Sigmoid colon (tissue), 6 donors: ENCODE measurements at regions not wholly inside any gene's neighbourhood (a gene's known extent, or its start where the extent isn't known, plus 50 kb on each side); places are given as distances from the start of the nearest gene placed in this dataset.

Experiments
- DNase-seq: peaks from one replicate; pipeline ENCODE4 v3.0.0-alpha.2; 2019
- H3K27ac ChIP-seq, 4 donors: fragments of 200-600 bp; sonication (generic); one replicate each; pipeline ENCODE4 v1.5.1; 2016 to 2019; ENCODE audit warnings: mild to moderate bottlenecking in 1 of 4
- H3K27me3 ChIP-seq, 3 donors: fragments of 200-600 bp; sonication (generic); one replicate each; pipeline ENCODE4 v1.5.1; 2019; ENCODE audit warnings: mild to moderate bottlenecking in 1 of 3
- H3K36me3 ChIP-seq, 4 donors: fragments of 200-600 bp; sonication (generic); one replicate each; pipeline ENCODE4 v1.5.1; 2016 to 2019
- H3K4me1 ChIP-seq, 4 donors: fragments of 200-600 bp; sonication (generic); one replicate each; pipeline ENCODE4 v1.5.1; 2017 to 2019
- H3K4me3 ChIP-seq, 4 donors: fragments of 200-600 bp; sonication (generic); one replicate each; pipeline ENCODE4 v1.5.1; 2017 to 2019; ENCODE audit warnings: mild to moderate bottlenecking in 2 of 4, moderate library complexity in 1 of 4
- H3K9me3 ChIP-seq, 4 donors: fragments of 200-600 bp in 3 of 4; sonication (generic) in 3 of 4; one replicate each; pipeline versions ENCODE4 v1.5.1 to v1.6.1; 2013 to 2019
- EP300 ChIP-seq, 4 donors: sonication (generic); formaldehyde crosslinking; IDR thresholded peaks; one replicate each; pipeline ENCODE4 v1.6.1; 2017; ENCODE audit warnings: antibody characterized with exemption in 4 of 4
- POLR2A ChIP-seq, 2 donors: fragments of 450-650 bp; IDR thresholded peaks; one replicate each; pipeline ENCODE4 v1.6.1; 2016; ENCODE audit warnings: antibody characterized with exemption in 2 of 2, mild to moderate bottlenecking in 2 of 2, moderate library complexity in 2 of 2
- POLR2AphosphoS5 ChIP-seq, 4 donors: sonication (generic); formaldehyde crosslinking; IDR thresholded peaks; one replicate each; pipeline ENCODE4 v1.6.1; 2017; ENCODE audit warnings: antibody characterized with exemption in 4 of 4
- WGBS, 2 donors: extraction: QIAGEN DNeasy Blood & Tissue Kit; methylation state at CpG; one replicate each; pipeline ENCODE4 v1.1.7; 2013; 5-methylcytosine and 5-hydroxymethylcytosine counted together
- intact Hi-C: fragments of 100-400 bp; cut with DNase I; formaldehyde crosslinking; loops from one replicate; pipeline ENCODE4 v1.15.1; 2023
- TF ChIP-seq, protein P1 (sequence below), 4 experiments: fragments of 450-650 bp in 3 of 4; fragments of 200-600 bp in 1 of 4; IDR thresholded peaks; one replicate each; pipeline ENCODE4 v1.5.1; 2016 to 2019; ENCODE audit warnings: antibody characterized with exemption in 4 of 4, mild to moderate bottlenecking in 3 of 4, moderate library complexity in 2 of 4
- donor health status: healthy with polysubstance abuse.
- donor health status: healthy.

DNA sequence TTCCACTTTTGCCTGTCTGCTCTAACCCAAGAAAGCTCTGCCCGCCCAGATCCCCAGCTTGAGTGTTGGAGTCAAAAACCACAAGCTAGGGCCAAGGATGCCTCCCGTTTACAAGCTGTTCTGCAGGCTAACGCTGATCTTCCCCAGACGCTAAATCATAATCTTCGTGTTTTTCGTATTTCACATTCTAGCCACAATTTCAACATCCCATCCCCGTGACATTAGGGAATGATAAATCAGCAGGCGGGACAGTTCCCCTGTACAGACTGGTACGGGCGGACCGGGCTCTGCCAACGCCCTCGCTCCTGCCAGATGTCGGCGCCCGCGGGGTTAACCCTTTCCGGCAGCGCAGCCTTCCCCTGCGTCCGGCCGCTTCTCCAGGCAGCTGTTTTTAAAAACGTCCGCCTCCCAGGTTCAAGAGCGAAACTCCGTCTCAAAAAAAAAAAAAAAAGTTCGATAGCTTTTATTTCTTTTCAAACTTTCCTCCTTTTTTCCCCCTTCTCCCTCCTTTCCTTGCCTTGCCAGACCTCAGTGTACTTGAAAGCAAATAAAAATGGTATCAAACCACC lies 81.0 kb upstream of the BNC1 start:
- intact Hi-C loops: no loop called here
- H3K36me3 ChIP-seq: no peaks in the 10 kb centered on the region
- peak overlapping the region; percentile 10 to 48 (median 36) for H3K4me3 ChIP-seq
- 1 to 3% methylated on average over 27 of the region's 27 CpGs for WGBS, 2 donors
- no peaks in the 10 kb centered on the region for H3K27me3 ChIP-seq
- H3K9me3 ChIP-seq: no peaks in the 10 kb centered on the region
- peaks cover 0 to 10% (median 6%) of the 10 kb centered on the region in 4 donors for H3K4me1 ChIP-seq
- peak in 3 of 4 donors; percentile 14 to 62 (median 24) for TF ChIP-seq POLR2AphosphoS5 (IDR thresholded peaks at IDR 0.05)
- TF ChIP-seq POLR2A (IDR thresholded peaks at IDR 0.05): no peak
- TF ChIP-seq, protein P1, sequence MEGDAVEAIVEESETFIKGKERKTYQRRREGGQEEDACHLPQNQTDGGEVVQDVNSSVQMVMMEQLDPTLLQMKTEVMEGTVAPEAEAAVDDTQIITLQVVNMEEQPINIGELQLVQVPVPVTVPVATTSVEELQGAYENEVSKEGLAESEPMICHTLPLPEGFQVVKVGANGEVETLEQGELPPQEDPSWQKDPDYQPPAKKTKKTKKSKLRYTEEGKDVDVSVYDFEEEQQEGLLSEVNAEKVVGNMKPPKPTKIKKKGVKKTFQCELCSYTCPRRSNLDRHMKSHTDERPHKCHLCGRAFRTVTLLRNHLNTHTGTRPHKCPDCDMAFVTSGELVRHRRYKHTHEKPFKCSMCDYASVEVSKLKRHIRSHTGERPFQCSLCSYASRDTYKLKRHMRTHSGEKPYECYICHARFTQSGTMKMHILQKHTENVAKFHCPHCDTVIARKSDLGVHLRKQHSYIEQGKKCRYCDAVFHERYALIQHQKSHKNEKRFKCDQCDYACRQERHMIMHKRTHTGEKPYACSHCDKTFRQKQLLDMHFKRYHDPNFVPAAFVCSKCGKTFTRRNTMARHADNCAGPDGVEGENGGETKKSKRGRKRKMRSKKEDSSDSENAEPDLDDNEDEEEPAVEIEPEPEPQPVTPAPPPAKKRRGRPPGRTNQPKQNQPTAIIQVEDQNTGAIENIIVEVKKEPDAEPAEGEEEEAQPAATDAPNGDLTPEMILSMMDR (IDR thresholded peaks at IDR 0.05): no peak
- no peak for DNase-seq
- peak overlapping the region in 2 of 4 donors; percentile 28 to 30 for H3K27ac ChIP-seq

DNA sequence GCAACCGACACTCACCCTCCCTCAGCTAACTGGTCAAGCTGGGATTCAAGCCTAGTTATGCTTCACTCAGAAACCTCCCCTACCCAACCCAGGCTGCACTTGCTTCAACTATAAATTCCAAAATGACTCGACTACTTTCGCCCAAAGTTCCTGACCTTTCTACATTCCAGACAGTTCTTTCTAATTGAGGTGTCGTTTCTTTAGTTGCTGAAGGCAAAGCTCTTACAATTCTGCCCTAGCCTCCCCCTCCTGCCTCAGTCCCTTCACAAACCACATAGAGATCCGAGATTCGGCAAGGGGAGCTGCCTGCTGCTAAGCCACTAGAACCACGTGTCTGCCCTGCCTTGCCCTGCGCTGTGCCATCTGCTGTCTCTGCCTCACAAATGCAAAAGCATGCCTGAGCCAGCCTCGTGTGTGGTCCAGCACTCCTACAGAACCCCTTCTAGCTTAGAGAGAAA lies 74.7 kb upstream of the SH3GL3 start:
- H3K27ac ChIP-seq: no peak overlapping the region
- intact Hi-C loops: no loop called here
- H3K4me1 ChIP-seq: peaks cover 0 to 8% (median 0%) of the 10 kb centered on the region in 4 donors
- H3K27me3 ChIP-seq: peaks cover 0 to 50% (median 3%) of the 10 kb centered on the region in 3 donors
- H3K36me3 ChIP-seq: no peaks in the 10 kb centered on the region
- TF ChIP-seq, protein P1 (IDR thresholded peaks at IDR 0.05): no peak
- TF ChIP-seq POLR2A (IDR thresholded peaks at IDR 0.05) (no peak), EP300 (IDR thresholded peaks at IDR 0.05) (no peak), POLR2AphosphoS5 (IDR thresholded peaks at IDR 0.05) (no peak)
- DNase-seq: no peak
- H3K9me3 ChIP-seq: no peaks in the 10 kb centered on the region
- no peak overlapping the region for H3K4me3 ChIP-seq
- 16 to 21% methylated on average over 9 of the region's 9 CpGs for WGBS, 2 donors

DNA sequence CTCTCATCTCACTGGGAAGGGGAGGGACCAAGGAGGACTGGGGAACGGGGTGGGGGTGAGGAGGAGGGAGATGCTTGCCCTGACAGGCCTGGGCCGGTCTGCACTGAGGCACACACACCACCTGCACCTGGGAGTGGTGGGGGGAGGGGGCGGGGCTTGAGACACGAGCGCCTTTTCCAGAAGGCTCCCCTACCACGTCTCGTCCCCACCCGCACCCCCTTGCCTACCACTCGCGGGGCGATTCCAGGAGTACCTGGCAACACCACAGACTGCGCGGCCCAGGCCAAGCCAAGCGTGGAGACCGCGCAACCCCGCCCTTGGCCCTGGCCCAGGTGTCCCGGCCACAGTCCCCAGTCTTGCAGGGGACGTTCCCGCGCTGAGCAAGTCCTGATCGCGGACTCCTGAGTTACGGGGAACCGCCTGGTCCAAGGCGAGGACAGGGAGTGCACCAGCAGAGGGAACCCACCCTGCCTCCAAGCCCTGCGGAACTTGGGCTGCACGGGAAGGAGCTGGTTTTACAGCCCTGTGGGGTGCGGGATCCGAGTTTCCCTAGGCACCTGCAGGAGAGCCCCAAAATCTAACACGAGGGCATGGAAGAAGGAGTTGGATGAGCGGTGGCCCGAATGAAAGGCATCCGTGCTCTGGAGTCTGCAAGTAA lies 68.1 kb upstream of the SH3GL3 start:
- intact Hi-C loops: no loop called here
- DNase-seq: no peak
- WGBS, 2 donors: 5 to 8% methylated on average over 34 of the region's 34 CpGs
- Histone ChIP-seq H3K4me1 (peaks cover 0 to 4% (median 0%) of the 10 kb centered on the region in 4 donors), H3K27me3 (peaks cover 0 to 65% (median 36%) of the 10 kb centered on the region in 3 donors), H3K4me3 (no peak overlapping the region), H3K9me3 (no peaks in the 10 kb centered on the region), H3K36me3 (no peaks in the 10 kb centered on the region), H3K27ac (no peak overlapping the region)
- TF ChIP-seq, protein P1 (IDR thresholded peaks at IDR 0.05): no peak
- no peak for TF ChIP-seq EP300 (IDR thresholded peaks at IDR 0.05)
- TF ChIP-seq POLR2AphosphoS5 (IDR thresholded peaks at IDR 0.05): no peak
- TF ChIP-seq POLR2A (IDR thresholded peaks at IDR 0.05): no peak

DNA sequence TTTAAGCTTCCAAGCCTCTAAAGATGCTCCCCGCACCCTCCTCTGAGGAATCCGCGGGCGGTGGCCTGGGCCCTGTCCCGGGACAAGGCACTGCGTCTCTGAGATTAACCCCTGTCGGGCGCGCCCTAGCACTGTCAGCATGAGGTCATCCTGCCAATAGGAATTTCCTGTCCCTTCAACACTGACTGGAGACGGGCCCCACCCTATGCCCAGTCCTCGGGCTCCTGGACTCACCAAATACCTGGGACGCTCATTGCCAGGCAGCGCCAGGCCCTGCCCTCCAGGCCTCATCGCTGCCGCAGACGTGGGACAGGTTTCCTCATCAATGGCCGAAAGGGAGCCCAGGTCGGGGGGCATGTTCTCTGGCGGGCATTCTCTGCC lies 67.6 kb upstream of the SH3GL3 start:
- intact Hi-C loops: no loop called here
- peaks cover 0 to 4% (median 0%) of the 10 kb centered on the region in 4 donors for H3K4me1 ChIP-seq
- no peaks in the 10 kb centered on the region for H3K9me3 ChIP-seq
- 25 to 26% methylated on average over 19 of the region's 19 CpGs for WGBS, 2 donors
- DNase-seq: no peak
- no peak overlapping the region for H3K4me3 ChIP-seq
- no peaks in the 10 kb centered on the region for H3K36me3 ChIP-seq
- no peak overlapping the region for H3K27ac ChIP-seq
- peaks cover 0 to 60% (median 36%) of the 10 kb centered on the region in 3 donors for H3K27me3 ChIP-seq
- no peak for TF ChIP-seq POLR2A (IDR thresholded peaks at IDR 0.05)
- TF ChIP-seq, protein P1 (IDR thresholded peaks at IDR 0.05): no peak
- no peak for TF ChIP-seq EP300 (IDR thresholded peaks at IDR 0.05)
- TF ChIP-seq POLR2AphosphoS5 (IDR thresholded peaks at IDR 0.05): no peak
